GM21423 (cell line): ENCODE measurements at regions not wholly inside any gene's neighbourhood (a gene's known extent, or its start where the extent isn't known, plus 50 kb on each side); places are given as distances from the start of the nearest gene placed in this dataset.
"Not testable (repeated sequence)": the region's sequence is repeated elsewhere in the genome, so short reads cannot be mapped to it uniquely, and the experiment has no call there.

ENCODE experiments used
- ATAC-seq: cut with Tn5 transposase; IDR thresholded peaks from one replicate; pipeline ENCODE4 v1.9.1; 2021; ENCODE audit warnings: mild to moderate bottlenecking, moderate library complexity; ENCODE audit not compliant: unreplicated experiment

DNA sequence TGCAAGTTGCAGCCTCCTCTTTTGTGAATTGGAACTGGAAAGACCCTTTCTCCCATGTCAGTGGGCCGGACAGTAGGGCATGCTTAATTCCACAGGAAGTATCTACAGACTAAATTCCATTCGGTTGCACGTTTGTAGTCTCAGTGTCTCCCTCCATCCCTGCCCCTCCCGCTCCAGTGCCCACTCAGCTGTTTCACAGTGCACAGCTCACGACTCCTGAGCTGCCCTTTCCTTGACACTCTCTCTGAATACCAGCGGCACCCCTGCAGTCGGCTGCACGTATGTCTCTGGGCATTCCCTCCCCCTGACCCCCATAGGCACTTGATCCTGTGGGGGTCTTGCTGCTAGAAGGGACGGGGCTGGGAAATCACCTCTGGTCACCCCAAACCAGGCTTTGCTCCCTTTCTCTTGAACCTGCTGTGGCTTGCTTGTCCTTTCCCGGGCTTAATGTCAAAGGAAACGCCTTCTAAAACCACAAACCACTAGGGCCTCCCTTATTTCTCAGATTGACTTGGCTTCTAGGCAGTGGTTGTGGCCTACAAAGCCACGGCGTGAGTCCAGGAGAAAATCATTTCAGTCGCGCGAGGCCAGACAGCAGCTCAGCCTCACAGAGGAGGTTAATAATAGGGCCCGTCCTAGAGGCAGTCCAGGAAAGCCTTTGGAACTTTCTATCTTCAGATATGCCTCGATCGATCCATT lies 365.3 kb upstream of the PROX1 start:
- peak; percentile 52 for ATAC-seq

DNA sequence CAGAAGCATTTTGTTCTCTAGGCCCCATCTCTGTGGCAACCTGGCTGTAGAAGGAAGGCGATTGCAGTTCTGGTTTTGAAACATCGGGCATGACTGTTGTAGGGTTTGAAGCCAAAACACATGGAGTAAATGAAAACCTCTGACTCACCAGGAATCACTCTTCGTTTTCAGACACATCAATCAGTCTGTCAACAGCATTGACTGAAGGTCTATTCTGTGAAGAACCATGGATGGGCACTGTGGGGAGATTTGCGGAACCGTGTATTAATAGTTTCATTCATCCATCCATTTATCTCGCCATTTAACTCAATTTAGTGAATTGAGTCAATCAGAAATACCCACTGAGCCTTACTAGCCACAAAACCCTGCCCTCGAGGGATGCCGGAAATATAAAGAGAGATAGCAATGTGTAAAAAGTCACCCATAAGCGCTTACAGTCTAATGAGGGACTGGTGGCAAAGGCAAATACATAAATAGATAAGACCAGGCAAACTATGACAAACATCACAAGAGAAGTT lies 364.6 kb upstream of the PROX1 start:
- ATAC-seq, result no peak

DNA sequence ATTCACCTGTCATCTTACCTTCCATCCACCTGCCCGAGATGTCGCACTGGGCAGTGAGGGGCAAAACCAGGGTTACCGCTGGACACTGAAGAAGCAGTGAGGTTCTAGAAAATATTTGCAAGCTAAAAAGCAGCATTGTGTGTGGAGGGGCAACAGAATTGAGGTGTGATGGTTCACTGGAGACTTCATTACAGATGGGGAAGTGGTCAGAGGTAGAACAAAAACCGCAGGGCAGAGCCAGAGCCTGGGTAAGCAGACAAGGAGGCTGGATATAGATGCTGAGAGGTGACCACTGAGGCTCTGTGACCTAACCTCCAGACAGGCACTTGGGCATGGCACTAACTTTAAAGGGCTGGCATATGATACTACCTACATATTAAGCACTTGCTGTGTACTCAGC lies 363.9 kb upstream of the PROX1 start:
- ATAC-seq, result no peak

DNA sequence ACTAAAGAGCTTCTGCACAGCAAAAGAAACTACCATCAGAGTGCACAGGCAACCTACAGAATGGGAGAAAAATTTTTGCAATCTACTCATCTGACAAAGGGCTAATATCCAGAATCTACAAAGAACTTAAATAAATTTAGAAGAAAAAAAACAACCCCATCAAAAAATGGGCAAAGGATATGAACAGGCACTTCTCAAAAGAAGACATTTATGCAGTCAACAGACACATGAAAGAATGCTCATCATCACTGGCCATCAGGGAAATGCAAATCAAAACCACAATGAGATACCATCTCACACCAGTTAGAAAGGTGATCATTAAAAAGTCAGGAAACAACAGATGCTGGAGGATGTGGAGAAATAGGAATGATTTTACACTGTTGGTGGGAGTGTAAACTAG lies 351.0 kb upstream of the PROX1 start:
- not testable (repeated sequence) for ATAC-seq

DNA sequence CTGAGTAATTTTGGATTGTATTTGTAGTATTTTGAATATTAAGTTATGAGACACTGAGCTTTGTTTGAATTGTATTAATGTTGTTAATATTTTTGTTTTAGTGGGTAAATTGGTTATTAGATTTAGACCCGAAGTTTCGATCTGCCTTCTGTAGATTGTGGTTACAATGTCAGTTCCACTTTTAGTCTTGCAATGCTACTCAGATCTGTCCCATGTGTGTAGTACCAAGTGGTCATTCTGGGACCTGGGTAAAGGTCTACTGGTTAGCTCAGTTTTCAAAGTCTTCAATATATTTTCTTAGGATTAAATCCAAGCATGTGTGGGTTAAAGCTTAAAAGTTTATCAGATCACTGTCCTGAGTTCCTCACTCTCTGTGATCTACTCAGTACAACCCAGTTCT lies 346.5 kb upstream of the PROX1 start:
- no peak for ATAC-seq

DNA sequence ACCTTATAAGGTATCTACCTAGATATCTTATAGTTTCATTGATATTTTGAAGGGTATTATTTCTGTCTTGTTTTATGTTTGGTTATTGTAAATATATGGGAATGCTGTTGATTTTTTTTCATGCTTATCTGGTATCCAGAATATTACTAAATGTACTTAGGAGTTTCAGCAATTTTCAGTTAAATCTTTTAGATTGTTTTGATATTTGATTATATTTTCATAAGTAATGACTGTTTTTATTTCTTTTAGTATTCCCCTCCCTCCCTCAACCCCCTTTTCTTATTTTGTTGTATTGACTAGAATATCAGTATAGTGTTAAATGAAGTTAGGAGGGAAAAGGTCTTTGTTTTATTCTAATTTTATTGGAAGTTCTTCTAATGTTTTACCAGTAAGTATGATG lies 344.4 kb upstream of the PROX1 start:
- no peak for ATAC-seq

DNA sequence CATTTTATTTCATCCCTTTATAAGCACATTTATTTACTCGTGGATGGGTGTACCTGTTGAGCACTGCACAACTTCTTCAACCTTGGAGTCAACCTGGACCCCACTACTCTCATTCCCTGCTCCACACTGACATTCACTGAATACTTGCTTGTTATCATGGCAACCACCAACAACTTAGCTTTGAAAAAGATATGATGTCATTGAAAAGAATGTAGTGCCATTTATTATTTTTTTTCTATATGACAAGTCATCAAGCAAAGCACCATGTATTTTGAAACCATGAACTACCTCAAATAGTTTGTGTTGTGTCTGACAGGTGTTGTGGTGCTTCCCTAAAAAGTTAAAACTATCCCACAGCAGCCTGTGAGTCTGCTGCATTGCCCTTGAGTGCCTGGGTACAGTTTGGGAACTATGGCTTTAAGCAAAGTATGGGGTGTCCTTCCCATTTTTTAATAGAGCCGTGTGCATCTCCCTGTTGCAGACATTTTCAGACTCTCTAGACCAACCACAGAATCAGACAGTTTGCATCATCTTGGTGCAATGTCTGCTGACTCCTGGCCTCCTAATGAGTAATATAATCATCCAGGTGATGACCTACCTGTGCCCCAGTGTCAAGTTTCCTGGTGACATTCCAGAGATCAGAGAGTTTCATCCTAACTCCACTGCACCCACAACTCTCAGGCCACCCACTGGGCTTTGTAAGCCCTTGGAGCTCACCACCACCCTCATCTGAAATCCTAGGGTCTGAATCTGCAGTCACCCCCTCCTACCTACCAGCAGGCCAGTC lies 339.7 kb upstream of the PROX1 start:
- ATAC-seq, result no peak

DNA sequence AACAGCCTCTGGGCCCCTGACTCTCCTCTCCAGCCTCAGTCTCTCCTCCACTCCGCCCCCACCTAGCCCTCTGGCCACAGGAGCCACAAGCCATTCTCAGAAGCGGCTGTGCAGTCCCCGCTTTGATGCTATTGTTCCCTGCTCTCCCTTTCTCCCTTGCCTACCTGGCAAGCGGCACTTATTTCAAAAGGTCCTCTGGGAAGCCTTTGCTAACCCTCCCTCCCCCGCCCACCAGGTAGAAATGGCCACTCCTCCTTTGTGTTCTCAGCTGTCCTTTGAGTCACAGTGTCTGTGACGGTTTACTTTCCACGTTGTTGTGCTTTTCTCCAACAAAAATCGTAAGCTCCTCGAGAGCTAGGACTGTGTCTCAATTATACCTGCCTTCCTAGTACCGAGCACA lies 338.4 kb upstream of the PROX1 start:
- no peak for ATAC-seq

DNA sequence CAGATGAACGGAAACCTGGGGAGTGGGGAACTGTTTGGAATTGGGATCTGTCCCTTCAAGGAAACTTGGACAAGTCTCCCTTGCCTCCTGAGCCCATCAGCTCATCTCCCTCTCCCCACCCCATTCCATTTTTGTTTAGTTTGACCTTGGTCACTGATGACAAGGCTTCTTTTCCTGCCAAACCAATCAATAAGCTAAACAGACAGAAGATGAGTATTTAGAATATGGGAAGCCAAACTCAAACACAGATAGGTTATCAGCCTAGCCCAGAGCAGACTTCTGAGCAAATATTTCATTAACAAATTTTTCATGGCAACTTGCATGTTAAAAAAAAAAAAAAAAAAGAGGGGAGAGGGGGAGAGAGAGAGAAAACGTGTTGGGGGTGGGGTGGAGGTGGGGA lies 337.2 kb upstream of the PROX1 start:
- no peak for ATAC-seq

DNA sequence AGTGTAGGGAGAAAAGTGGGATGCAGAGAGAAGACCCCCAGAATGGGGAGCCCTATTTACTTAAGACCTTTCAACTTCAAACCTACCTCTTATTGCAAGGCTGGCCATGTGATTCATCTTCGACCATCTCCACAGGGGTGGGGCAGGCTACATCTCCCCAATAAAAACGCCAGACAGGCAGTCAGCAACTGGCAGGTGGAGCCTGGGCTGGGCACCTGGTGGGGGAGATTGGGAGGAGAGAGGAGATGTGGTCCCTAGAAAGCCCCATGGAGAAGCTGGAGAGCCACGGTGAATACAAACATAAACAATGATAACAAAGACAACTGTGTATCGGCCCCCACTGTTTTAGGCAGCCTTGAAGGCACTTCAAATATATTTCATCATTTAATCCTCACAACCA lies 336.7 kb upstream of the PROX1 start:
- ATAC-seq, result no peak

DNA sequence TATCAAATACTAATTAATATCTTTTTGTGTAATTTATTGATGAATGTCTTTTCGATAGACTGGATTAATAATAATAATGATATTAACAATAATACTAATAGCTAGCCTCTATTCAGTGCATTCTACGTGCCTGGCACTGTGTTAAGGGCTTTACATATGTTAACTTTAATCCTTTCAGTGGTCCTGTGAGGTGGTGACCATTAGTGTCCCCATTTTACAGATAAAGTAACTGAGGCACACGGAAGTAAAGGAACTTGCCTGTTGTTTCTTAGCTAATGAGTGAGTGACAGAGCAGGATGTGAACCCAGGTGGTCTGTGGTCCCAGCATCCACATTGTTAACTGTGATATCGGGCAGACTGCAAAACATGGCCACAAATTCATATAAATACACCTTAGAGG lies 335.7 kb upstream of the PROX1 start:
- ATAC-seq, result no peak

DNA sequence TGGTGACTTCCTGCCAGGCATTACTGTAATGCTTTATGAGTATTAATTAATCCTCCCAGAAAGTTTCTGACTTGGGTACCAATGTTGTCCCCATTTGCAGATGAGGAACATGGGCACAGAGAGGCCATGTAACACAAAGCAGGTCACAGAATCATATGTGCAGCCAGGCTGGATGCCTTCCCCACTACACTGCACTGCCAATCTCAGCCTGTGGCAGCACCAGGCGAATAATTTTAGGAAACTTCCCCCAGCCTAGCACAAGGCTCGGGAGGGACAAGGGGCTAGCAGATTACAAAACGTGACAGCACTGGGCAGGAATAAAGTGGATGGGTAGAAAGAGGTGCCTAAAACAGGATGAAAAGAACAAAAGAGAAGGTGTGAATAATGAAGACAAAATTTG lies 331.7 kb upstream of the PROX1 start:
- ATAC-seq, result no peak

DNA sequence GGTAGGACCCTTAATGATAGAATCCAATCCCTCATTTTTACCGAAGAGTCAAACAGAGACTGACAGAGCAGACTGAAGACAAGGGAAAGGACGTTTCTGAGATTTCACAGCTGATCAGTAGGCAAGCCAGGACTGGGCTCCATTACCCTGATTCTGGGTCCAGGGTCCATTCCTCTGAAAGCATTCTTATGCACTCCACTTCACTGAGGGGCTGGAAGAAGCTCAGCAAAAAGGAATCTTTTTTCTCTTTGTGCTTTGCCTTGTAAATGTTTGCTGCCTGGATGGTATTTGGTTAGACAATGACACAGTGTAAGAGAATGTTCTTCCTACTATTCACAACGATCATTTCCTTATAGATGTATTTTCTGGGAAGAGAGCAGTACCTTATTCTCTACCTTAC lies 331.3 kb upstream of the PROX1 start:
- ATAC-seq, result no peak

DNA sequence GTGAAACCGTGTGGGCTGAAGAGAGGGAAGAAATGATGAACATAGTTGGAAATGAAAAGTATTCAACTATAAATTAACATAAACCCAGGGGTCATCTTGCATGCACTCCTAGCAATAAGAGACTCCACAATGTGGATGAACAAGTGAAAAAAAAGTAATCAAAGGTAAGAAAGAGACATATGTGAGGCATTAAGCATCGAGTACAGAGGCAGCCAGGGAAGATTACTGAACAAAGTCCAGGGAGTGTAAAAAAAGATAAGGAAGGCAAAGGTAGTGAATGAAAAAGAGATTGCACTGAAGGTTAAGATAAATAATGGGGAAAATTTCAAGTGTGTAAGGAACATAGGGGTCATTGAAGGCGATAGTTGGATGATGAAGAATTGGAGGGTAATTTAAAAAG lies 330.8 kb upstream of the PROX1 start:
- no peak for ATAC-seq

DNA sequence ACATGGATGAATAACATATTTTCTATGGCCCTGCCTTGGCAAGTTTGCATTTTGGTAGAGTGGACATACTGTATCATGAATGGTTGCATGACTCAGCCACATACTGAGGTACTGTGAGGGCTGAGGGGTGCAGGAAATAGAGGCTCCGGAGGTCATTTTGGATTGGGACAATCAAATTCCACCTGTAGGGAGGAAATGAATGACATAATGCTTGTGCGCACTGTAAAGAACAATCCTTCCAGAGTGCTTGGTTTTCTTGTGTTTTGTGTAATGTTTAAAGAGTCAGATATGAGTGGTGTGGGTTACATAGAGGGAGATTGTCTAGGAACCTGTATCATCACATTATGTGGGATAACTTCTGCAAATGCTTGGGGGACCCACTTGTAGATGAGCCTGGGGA lies 329.9 kb upstream of the PROX1 start:
- ATAC-seq, result no peak

DNA sequence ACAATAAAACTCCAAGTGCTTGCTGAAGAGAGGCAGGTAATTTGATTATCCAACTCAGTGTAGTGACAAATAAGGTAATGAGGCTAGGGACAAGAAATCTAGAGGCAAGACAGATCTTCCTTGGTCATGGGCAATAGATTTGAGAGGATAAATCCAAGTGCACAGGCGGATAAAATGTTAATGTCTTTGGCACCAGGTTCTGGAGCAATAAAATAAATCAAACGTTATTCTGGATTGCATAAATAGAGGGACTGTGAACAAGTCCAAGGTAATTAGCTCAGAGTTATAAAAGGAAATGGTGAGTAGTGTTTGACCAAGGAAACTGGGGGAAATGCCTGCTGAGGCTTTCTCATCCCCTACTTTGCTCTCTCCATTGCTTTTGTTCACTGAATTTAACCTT lies 329.3 kb upstream of the PROX1 start:
- no peak for ATAC-seq

DNA sequence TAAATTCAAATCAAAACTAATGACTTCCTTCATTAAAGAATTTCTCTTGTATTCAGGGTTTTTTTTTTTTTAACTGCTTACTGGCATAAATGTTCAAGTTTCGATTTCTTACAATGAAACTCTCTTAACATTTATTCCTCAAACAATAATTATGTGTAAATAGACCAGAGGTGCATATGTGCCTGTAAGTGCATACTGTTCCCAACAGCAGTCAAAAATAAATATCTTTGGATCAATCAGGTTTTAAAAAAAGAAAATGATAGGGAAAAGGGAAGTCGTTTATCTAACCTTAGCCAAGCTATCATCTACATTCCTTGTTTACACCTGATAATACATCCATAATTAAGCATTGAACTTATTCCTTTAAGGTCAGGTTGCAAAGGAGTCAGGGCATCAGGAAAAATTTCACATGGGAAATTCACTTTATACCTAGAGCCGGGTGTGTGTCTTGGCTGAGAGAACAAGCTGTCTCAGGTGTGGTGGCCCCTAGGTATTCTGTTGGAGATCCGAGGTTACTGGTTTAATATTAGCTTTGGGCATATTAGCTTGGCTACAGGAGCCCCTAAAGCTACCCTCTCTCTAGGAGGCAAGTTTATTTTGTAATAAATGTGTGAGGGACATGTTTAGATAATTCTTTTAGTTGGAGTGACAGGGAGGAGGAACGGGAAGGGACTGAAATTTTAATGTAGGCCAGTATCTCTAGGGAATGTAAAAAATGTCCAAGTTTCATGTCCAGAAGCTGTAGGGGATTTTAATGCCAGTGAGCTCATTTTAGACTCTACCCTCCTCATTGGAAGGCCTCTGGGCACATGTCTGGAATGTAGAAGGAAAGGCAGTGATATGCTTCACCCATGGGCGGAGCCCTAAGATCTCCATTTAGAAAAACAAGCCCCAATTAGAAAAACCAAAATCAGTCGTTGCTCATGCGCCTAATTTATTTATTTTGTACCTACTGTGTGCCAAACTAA lies 327.9 kb upstream of the PROX1 start:
- no peak for ATAC-seq

DNA sequence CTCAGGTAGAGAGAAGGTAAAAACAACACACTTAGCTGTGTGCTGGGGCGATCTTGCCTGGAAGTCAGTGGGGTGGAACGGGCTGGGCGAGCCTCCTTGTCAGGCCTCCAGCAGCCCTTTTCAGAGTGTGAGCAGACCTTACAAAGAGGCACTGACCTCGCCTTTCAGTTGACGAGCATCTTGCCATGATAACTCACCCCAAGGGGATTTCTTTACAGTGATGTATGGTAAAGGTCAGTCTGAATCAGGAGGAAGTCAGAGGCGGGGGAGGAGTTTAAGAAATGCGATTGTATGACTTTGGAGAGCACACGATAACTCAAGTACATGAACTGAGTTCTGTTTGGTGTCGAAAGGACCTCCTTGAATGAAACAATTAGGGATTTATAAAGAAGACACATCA lies 326.5 kb upstream of the PROX1 start:
- no peak for ATAC-seq

DNA sequence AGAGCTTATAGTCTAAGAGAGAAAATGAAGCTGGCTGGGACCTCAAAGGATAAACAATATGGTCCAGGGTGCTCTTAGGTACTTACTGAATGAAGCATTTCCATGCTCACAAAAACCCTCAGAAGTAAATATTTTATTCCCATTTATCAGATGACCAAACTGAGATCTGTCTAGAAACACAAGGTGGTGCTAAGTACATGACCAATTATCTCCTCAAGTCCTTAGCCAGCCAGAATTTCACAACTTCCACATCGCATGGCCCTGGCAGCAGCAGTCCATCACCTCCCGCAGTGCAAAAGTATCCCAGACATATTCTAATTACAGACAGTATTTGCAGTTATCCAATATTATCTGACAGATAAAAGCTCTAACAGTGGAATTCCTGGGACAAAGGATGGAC lies 321.7 kb upstream of the PROX1 start:
- ATAC-seq, result no peak

DNA sequence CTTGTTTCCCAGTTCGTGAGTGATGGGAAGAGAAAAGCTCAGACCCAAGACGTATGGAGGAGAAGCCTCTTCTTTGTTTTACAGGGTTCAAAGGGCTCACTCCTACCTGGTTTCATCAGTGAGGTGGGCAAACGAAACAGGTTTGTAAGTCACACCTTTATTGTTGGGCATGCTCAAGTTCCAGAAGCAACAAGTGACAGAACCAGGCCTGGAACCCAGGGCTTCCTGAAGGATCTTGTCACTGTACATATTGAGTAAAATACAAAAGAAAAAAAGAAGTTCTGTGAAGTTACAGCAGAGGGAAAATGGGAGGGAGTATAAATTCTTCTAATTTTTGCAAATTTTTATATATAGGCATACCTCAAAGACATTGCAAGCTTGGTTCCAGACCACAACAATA lies 320.9 kb upstream of the PROX1 start:
- no peak for ATAC-seq

DNA sequence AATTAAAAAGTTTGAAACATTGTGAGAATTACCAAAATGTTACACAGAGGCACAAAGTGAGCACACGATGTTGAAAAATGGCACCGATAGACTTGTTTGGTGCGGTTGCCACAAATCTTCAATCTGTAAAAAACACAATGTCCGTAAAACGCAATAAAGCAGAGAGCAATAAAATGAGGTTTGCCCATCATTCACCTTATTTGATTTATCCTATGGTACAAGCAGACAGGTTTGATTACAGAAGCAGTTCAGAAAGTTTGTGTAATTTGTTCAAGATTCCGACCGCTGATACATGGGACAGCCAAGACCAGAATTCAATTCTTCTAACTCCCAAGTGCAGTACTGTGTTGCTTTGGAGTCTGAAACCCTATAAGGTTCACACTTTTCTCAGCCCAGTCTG lies 318.3 kb upstream of the PROX1 start:
- ATAC-seq, result no peak
